ENCODE measurements at regions not wholly inside any gene's neighbourhood (a gene's known extent, or its start where the extent isn't known, plus 50 kb on each side); places are given as distances from the start of the nearest gene placed in this dataset.

DNA sequence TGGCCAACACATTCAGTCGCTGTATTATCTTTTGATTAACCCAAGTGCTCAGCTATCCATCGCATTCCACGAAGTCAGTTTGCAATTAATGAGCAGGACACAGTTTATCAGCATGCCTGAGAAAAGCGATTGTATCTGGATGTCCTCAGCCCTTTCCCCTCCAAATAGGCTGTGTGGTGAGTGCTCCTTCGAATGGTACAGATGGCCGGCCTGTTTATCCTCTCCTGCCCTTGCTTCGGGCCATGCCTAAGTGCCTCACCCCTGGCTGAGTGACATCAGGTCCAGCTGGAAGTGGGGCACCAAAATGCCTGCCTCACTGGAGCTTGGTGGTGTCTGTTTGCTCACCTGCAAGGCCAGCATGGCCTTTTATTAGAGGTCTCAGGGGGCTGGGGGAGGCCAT, 317.3 kb downstream of the GADD45G start:
- no peak for TF ChIP-seq POLR2AphosphoS5 (IDR thresholded peaks at IDR 0.05)
- TF ChIP-seq, protein P1, sequence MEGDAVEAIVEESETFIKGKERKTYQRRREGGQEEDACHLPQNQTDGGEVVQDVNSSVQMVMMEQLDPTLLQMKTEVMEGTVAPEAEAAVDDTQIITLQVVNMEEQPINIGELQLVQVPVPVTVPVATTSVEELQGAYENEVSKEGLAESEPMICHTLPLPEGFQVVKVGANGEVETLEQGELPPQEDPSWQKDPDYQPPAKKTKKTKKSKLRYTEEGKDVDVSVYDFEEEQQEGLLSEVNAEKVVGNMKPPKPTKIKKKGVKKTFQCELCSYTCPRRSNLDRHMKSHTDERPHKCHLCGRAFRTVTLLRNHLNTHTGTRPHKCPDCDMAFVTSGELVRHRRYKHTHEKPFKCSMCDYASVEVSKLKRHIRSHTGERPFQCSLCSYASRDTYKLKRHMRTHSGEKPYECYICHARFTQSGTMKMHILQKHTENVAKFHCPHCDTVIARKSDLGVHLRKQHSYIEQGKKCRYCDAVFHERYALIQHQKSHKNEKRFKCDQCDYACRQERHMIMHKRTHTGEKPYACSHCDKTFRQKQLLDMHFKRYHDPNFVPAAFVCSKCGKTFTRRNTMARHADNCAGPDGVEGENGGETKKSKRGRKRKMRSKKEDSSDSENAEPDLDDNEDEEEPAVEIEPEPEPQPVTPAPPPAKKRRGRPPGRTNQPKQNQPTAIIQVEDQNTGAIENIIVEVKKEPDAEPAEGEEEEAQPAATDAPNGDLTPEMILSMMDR (IDR thresholded peaks at IDR 0.05) = no peak
- TF ChIP-seq EP300 (IDR thresholded peaks at IDR 0.05) = no peak
- TF ChIP-seq POLR2A (IDR thresholded peaks at IDR 0.05) = no peak

DNA sequence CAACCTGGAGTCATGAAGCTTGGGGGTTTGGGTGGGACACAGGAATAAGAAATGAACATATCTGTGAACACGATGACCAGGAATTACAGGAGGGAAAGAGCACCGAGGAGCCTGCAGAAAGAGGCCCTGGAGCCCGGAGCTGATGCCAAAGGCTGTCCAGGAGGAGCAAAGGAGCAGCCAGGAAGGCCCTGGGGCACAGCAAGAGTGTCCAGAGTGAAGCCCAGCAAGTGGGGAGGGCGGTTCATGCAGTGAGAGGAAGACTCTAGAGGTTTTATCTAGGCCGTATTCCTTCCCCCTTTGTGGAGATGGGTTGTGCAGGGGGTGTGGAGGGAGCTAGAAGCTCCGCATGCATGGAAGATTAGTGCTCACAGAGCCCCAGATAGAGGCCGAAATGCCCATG, 318.4 kb downstream of the GADD45G start:
- ATAC-seq (ENCODE audit: low FRiP score in 2 of 2) (no peak), DNase-seq (no peak)
- WGBS, 2 donors = 84 to 88% methylated on average over 7 of the region's 7 CpGs
- no peak overlapping the region for H3K27ac ChIP-seq
- H3K4me1 ChIP-seq = peaks cover 0 to 8% (median 6%) of the 10 kb centered on the region in 4 donors
- H3K9me3 ChIP-seq = no peaks in the 10 kb centered on the region
- no peak overlapping the region for H3K4me3 ChIP-seq
- TF ChIP-seq, protein P1 (IDR thresholded peaks at IDR 0.05) = no peak
- TF ChIP-seq EP300 (IDR thresholded peaks at IDR 0.05) (no peak), POLR2A (IDR thresholded peaks at IDR 0.05) (no peak), POLR2AphosphoS5 (IDR thresholded peaks at IDR 0.05) (no peak)
- H3K36me3 ChIP-seq = no peaks in the 10 kb centered on the region
- no peaks in the 10 kb centered on the region for H3K27me3 ChIP-seq

More for the DNA sequence above, 317.3 kb downstream of the GADD45G start:
- DNase-seq (no peak), ATAC-seq (ENCODE audit: low FRiP score in 2 of 2) (no peak)
- 80 to 82% methylated on average over 7 of the region's 7 CpGs for WGBS, 2 donors
- H3K4me3 ChIP-seq = no peak overlapping the region
- no peaks in the 10 kb centered on the region for H3K9me3 ChIP-seq
- no peaks in the 10 kb centered on the region for H3K27me3 ChIP-seq
- H3K27ac ChIP-seq = no peak overlapping the region
- H3K36me3 ChIP-seq = no peaks in the 10 kb centered on the region
- peaks cover 0 to 6% (median 5%) of the 10 kb centered on the region in 4 donors for H3K4me1 ChIP-seq

DNA sequence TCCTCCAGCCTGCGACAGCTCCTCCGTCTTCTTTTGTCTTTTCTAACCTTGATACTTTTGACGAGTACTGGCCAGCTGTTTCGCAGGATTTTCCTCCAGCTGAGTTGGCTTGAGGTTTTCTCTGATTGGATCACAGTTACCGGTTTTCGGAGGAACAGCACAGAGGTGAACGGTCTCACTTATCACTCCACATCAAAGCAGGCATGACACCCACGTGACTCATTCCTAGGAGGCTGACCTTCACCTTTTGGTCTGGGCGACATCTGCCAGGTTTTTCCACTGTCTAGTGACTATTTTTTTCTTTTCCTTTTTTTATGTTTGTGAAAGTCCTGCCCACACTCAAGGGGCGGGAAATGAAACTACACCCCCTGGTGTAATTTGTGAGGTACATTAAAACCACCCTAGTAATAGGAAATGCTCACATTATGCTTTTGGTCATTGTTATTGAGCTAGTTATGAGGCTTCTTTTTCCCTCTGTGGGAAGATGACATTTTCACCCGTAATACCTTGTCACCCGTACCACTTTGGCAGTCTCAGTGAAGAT, 319.2 kb downstream of the GADD45G start:
- 55 to 67% methylated on average over 12 of the region's 12 CpGs for WGBS, 2 donors
- Histone ChIP-seq H3K27me3 (no peaks in the 10 kb centered on the region), H3K27ac (no peak overlapping the region), H3K9me3 (no peaks in the 10 kb centered on the region), H3K4me1 (peaks cover 0 to 16% (median 6%) of the 10 kb centered on the region in 4 donors), H3K36me3 (no peaks in the 10 kb centered on the region), H3K4me3 (no peak overlapping the region)
- ATAC-seq (ENCODE audit: low FRiP score in 2 of 2) = no peak
- TF ChIP-seq, protein P1 (IDR thresholded peaks at IDR 0.05) = peak in 1 of 6 experiments; percentile 37
- TF ChIP-seq EP300 (IDR thresholded peaks at IDR 0.05) = no peak
- no peak for DNase-seq

DNA sequence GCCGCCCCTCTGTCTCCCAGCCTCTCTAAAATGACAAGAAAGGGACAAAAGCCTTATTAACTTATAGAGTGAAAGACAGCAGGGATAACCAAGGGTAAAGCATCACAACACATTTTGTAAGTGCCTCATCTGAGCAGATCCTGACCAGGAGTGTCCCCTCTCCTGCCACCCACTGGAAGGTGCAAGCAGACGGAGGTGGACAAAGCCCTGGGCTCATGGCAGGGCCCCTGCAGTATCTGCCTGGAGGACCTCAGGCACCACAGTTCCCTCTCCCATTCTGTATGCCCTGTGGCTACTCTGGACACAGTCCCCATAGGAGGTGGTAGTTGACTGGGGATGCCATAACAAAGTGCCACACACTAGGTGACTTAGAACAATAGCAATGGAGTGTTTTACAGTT, 319.8 kb downstream of the GADD45G start:
- ATAC-seq (ENCODE audit: low FRiP score in 2 of 2) (no peak), DNase-seq (no peak)
- WGBS, 2 donors = 100% methylated on average over 1 of the region's 2 CpGs

More for the DNA sequence above, 319.8 kb downstream of the GADD45G start:
- Histone ChIP-seq H3K4me3 (no peak overlapping the region), H3K36me3 (no peaks in the 10 kb centered on the region), H3K27me3 (no peaks in the 10 kb centered on the region), H3K27ac (no peak overlapping the region), H3K4me1 (peaks cover 5 to 22% (median 10%) of the 10 kb centered on the region in 4 donors), H3K9me3 (no peaks in the 10 kb centered on the region)
- TF ChIP-seq EP300 (IDR thresholded peaks at IDR 0.05) = no peak
- no peak for TF ChIP-seq POLR2AphosphoS5 (IDR thresholded peaks at IDR 0.05)
- TF ChIP-seq POLR2A (IDR thresholded peaks at IDR 0.05) = no peak
- TF ChIP-seq, protein P1 (IDR thresholded peaks at IDR 0.05) = no peak

Data from upper lobe of left lung (tissue), 6 donors.